Lower leg skin (tissue), 3 donors: ENCODE measurements at regions not wholly inside any gene's neighbourhood (a gene's known extent, or its start where the extent isn't known, plus 50 kb on each side); places are given as distances from the start of the nearest gene placed in this dataset.

ENCODE experiments used
- POLR2A ChIP-seq, 2 donors: fragments of 450-650 bp; IDR thresholded peaks; one replicate each; pipeline ENCODE4 v1.6.1; 2016 to 2017; ENCODE audit warnings: antibody characterized with exemption in 2 of 2, mild to moderate bottlenecking in 1 of 2, moderate library complexity in 1 of 2
- TF ChIP-seq, protein P1 (sequence below), 3 donors: fragments of 450-650 bp; IDR thresholded peaks; one replicate each; pipeline ENCODE4 v1.5.1; 2016; ENCODE audit warnings: antibody characterized with exemption in 3 of 3, mild to moderate bottlenecking in 3 of 3, moderate library complexity in 2 of 3

DNA sequence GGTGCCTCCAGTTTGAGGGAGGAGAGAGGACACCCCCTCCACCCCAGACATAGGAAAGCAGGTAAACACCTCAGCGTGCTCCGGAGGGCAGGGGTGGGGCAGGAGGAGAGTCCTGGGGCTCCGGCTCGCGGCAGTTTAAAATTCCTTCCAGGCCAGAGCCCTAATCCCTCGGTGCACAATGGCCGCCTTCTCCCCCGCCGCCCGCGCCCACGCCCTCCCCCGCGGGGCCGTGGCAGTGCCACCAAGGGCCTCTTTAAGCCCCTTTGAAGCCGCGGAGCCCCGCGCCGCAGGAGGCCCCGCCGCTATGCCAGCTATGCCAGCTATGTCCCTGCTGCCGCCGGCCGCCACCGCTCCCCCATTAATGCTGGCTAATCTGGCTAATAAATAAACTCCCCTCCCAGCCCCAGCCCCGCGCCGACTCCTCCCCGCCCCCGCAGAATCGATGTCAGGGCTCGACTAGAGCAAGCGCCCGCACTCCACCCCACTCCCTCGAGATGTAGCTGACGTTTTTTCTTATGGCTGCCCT, 125.1 kb downstream of the MRPL14 start:
- TF ChIP-seq, protein P1, sequence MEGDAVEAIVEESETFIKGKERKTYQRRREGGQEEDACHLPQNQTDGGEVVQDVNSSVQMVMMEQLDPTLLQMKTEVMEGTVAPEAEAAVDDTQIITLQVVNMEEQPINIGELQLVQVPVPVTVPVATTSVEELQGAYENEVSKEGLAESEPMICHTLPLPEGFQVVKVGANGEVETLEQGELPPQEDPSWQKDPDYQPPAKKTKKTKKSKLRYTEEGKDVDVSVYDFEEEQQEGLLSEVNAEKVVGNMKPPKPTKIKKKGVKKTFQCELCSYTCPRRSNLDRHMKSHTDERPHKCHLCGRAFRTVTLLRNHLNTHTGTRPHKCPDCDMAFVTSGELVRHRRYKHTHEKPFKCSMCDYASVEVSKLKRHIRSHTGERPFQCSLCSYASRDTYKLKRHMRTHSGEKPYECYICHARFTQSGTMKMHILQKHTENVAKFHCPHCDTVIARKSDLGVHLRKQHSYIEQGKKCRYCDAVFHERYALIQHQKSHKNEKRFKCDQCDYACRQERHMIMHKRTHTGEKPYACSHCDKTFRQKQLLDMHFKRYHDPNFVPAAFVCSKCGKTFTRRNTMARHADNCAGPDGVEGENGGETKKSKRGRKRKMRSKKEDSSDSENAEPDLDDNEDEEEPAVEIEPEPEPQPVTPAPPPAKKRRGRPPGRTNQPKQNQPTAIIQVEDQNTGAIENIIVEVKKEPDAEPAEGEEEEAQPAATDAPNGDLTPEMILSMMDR (IDR thresholded peaks at IDR 0.05), result no peak
- no peak for TF ChIP-seq POLR2A (IDR thresholded peaks at IDR 0.05)
